Left lobe of liver (tissue), 2 donors: ENCODE measurements at regions not wholly inside any gene's neighbourhood (a gene's known extent, or its start where the extent isn't known, plus 50 kb on each side); places are given as distances from the start of the nearest gene placed in this dataset.
"Not testable (repeated sequence)": the region's sequence is repeated elsewhere in the genome, so short reads cannot be mapped to it uniquely, and the experiment has no call there.

Experiments used
- ATAC-seq: fragments of 200-7000 bp; cut with Tn5 transposase; one replicate; pipeline ENCODE4 v1.9.1; 2020; ENCODE audit warnings: mild to moderate bottlenecking, moderate library complexity
- DNase-seq: peaks from one replicate; pipeline ENCODE4 v3.0.0-alpha.2; 2020; ENCODE audit warnings: low spot score
- donor health status: DM: no; HTN: no; CAD: no; lungs with moderate emphysema.
- donor health status: DM: no; HTN: yes; CAD: no.

GRCh38 chr7:24428676-24429075 is 144.6 kb upstream of the PALS2 start:
- DNase-seq: no peak
- ATAC-seq: peak; percentile 79

- ATAC-seq (no peak), DNase-seq (no peak)
Measured at GRCh38 chr7:24432677-24433076, 140.6 kb upstream of the PALS2 start.

DNA sequence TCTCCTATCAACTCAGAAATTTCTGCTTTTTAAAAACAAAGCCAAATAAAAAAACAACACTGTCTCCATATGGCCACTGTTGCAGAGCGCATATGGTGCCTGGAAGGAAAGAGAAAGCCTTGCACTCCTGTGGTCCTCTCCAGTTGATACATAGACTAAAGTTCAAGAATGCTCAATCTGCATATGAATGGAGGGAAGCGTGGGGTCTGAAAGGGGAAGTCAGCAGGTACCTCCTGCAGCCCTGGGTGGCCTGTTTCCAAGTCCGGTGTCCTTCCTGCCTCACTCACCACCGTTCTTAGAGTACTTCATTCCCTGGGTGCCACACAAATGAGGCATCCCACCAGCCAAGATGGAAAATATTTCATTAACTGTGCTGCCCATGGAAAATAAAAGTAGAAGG is 138.3 kb upstream of the PALS2 start:
- ATAC-seq (no peak), DNase-seq (no peak)

DNA sequence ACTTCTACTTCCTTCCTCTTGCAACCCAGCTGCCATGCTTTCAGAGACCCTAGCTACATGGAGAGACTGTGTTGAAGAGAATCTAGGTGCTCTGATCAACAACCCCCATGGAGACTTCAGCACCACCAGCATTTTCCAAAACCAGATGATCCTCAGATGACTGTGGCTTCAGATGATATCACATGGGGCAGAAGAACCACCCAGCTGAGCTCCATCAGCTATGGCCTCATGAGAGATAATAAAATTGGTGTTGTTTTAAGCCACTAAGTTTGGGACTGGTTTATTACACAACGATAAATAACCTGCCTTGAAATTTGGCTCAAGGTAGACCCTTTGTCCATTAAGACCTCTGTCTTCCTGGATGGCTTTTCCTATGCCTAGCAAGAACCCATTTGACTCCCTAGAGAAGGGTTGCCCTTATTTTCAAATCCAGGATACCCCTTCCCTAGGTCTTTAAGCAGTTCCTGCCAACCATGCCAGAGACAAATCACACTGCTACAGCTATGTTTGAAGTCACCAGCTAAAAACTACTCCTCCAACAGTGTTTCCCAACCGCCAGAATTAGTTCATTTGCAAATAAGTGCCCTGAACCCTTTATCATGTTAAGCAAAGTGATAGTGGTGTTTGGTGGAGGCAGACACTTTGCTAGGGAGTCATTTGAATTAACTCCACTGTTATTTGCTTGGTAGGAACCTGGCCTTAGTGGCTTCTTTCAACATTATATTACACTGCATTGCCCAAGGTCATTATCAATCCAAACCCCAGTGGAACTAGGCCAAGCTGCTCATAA is 136.9 kb upstream of the PALS2 start:
- DNase-seq: no peak
- ATAC-seq: peak; percentile 81

- DNase-seq (no peak), ATAC-seq (no peak)
Measured at GRCh38 chr7:24438232-24438631, 135.0 kb upstream of the PALS2 start.

DNA sequence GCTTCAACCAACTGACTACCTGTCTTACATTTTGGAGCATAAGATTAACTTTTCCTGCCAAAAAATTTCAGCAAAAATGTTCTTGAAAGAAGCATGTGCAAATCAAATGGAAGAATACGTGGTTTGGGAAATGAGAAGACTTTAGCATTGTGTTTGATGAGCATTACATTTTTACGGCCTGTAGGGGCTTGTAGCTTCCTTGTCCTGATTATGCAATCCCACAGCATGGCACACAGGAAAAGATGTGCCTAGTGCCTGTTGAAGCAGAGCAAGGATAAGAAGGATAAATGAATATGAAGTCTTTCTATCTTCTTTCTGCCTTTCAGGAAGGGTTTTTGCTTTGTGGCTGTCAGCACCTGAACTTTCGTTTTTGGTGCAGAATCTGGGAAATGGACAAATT is 134.1 kb upstream of the PALS2 start:
- ATAC-seq, DNase-seq: not testable (repeated sequence)

- no peak for DNase-seq
- no peak for ATAC-seq
Measured at GRCh38 chr7:24440892-24441291, 132.4 kb upstream of the PALS2 start.

GRCh38 chr7:24441314-24442027 is 131.8 kb upstream of the PALS2 start:
- no peak for DNase-seq
- ATAC-seq: no peak

DNA sequence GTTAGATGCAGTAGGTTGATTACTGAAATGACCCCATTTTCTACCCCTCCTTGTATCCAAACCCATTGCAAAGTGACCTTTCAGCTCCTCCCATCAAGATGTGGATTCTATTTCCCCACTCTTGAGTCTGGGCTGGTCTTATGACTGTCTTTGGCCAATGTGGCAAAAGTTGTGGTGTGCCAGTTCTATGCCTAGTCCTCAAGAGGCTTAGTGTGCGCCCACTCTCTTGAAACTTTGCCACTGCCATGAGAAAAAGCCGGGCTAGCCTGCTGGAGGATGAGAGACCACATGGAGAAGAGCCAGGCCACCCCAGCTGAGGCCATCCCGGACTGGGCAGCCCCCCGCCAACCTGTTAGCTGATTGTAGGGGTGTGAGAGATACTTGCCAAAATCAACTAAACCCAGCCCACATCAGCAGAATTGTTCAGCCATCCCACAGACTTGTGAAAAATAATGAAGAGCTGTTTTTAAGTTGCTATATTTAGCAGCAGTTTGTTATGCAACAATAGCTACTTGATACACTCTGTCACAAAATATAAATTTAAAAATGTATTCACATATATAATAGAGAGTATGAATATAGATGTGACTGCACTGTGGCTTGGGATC is 131.0 kb upstream of the PALS2 start:
- DNase-seq: no peak
- no peak for ATAC-seq

- DNase-seq (no peak), ATAC-seq (no peak)
Measured at GRCh38 chr7:24444666-24445440, 128.4 kb upstream of the PALS2 start.

- DNase-seq (no peak), ATAC-seq (peak; percentile 86)
Measured at GRCh38 chr7:24448038-24448437, 125.2 kb upstream of the PALS2 start.

GRCh38 chr7:24449416-24449815 is 123.8 kb upstream of the PALS2 start:
- not testable (repeated sequence) for ATAC-seq, DNase-seq

DNA sequence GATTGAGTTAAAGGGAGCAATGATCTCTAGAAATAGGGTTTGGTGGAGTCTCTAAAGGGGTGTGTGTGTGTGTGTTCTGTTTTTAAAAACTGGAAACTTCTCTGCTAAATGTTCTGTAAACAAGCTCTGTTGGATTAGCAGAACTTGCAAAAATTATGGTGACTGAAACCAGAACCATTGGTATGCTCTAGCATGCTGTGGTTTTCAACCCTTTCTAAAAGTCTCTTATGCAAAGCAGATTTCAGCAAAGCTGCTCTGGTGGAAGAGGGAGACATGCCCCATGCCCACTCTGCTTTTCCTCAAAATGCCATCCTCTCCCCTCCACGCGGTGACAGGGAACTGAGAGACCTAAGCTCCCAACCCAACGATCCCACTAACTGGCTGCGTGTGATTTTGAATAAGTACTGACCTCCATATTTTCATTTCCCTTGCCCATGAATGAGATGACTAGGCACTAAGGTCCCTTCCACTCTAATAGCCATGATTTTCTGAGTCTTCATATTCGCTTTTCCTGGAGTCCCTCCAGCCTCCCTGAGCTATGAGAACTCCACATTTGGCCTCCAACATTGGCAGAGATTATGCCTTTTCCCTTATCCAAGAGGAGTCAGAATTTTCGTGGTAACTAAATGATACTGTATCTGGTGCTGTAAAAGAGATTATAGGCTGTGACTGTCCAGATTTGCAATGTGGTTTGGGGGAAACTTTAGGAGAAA is 117.3 kb upstream of the PALS2 start:
- ATAC-seq (peak; percentile 12), DNase-seq (no peak)

- DNase-seq (peak; percentile 75), ATAC-seq (peak; percentile 88)
Measured at GRCh38 chr7:24456526-24457218, 116.6 kb upstream of the PALS2 start.

DNA sequence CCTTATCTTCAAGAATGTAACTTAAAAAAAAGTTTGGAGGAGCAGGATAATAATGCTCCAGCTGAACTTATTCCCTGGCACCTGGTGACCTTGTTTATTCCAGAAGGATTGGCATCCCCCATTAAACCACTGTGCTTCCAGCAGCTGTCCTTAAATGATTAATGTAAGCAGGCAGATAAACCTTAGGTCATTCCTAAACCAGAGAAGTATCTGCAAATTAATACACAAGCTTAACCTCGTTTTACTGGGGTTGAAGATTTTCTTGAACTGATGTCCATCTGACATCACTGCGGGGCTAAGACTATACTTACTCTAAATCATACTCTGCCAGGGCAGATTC is 116.1 kb upstream of the PALS2 start:
- ATAC-seq (no peak), DNase-seq (no peak)

GRCh38 chr7:24462117-24462516 is 111.1 kb upstream of the PALS2 start:
- DNase-seq: no peak
- no peak for ATAC-seq

DNA sequence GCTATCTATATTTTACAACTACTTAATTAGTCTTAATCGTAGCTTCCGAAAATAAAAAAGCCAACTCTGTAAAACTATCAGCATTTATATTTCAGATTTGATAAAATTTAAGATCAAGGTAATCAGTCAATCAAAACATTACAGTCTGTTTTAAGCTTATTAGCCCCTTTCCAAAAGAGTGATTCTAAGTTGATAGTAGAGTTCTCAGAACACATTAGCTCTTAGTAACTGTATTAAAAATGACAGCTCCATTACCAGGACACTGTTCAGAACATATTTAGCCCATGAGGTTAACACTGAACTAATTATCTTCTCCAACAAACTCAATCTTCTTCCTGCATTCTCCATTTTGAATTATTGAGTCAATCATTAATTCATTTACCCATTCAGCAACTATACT is 110.3 kb upstream of the PALS2 start:
- no peak for ATAC-seq

DNA sequence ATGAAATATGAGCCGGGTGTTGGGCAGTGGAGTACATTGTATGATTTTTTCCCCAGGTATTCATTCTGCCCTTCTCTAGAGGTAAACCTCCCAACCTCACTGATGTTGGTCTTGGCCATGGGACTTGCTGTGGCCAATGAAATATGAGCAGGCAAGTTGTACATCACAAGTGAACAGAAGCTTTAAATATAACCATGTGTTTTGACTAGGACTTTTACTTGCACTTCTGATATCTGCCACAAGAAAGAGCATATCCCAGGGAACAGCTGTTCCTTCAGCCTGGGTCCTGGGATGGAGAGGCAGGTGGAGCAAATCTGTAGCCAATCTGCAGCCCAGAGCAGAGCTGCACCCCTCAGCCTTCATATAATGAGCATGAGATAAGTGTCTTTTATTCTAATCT is 109.8 kb upstream of the PALS2 start:
- no peak for DNase-seq
- ATAC-seq: no peak

More for the DNA sequence above, 110.3 kb upstream of the PALS2 start:
- DNase-seq: no peak

DNA sequence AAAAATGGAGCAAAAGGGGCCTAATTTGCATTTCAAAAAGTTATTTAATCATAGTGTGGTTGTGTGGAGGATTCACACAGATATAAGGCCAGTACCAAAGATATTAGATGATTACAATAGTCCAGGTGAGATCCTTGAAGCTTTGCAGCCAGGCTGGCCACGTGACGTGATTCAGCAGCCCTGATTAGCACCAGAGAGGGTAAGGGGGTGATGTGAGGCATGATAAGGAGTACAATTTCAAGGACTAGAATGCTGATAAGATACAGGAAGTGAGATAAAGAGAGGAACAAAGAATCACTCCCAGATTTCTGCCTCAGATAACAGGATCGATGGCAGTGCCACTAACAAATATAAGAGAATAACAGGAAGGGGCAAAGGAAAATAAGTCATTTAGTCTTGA is 108.4 kb upstream of the PALS2 start:
- DNase-seq (no peak), ATAC-seq (no peak)

- no peak for DNase-seq
- peak; percentile 78 for ATAC-seq
Measured at GRCh38 chr7:24466168-24466768, 107.0 kb upstream of the PALS2 start.
